IMR-90 (cell line): ENCODE measurements at regions not wholly inside any gene's neighbourhood (a gene's known extent, or its start where the extent isn't known, plus 50 kb on each side); places are given as distances from the start of the nearest gene placed in this dataset.

ENCODE experiments used
- ATAC-seq: fragments of 200-7000 bp; cut with Tn5 transposase; 2 replicates; pipeline ENCODE4 v1.9.1; 2020; ENCODE audit warnings: low read depth, mild to moderate bottlenecking, moderate library complexity
- BruUV-seq: library from RNA; stranded (reverse); fragments of 400-500 nt; replicated peaks from 2 replicates; lab custom pipeline; 2021; lab: Mats Ljungman, UMichigan
- CTCF ChIA-PET: fragments of 300-600 bp; formaldehyde crosslinking; extraction: SDS; loops from one replicate; lab custom pipeline; 2021; ENCODE audit warnings: antibody characterized with exemption; lab: Yijun Ruan, JAX
- POLR2A ChIA-PET: fragments of 300-600 bp; sonication (Branson Sonifier 250); formaldehyde crosslinking; loops from one replicate; lab custom pipeline; 2022; ENCODE audit warnings: antibody characterized with exemption; ENCODE audit not compliant: unreplicated experiment; lab: Charles Lee
- DNase-seq: peaks from one replicate; pipeline ENCODE4 v3.0.0; 2013
- H2AFZ ChIP-seq: replicated peaks from 2 replicates; pipeline ENCODE3; 2013; ENCODE audit warnings: low read length, mild to moderate bottlenecking; ENCODE audit not compliant: poor library complexity
- H2AK5ac ChIP-seq: 2 replicates; pipeline ENCODE4 v1.6.1; 2013; ENCODE audit warnings: low read depth, low read length, inconsistent platforms
- H2AK9ac ChIP-seq: replicated peaks from 2 replicates; pipeline ENCODE3; 2013; ENCODE audit warnings: mild to moderate bottlenecking, low read depth, low read length, moderate library complexity; ENCODE audit not compliant: poor library complexity
- H2BK120ac ChIP-seq: 2 replicates; pipeline ENCODE4 v1.6.1; 2013; ENCODE audit warnings: low read depth, low read length, inconsistent platforms
- H2BK15ac ChIP-seq: 3 replicates; pipeline ENCODE4 v1.6.1; 2013; ENCODE audit warnings: low read depth, low read length, inconsistent platforms
- H2BK20ac ChIP-seq: 2 replicates; pipeline ENCODE4 v1.6.1; 2013; ENCODE audit warnings: low read depth, mild to moderate bottlenecking, inconsistent platforms, low read length, moderate library complexity
- H2BK5ac ChIP-seq: 2 replicates; pipeline ENCODE4 v1.6.1; 2013; ENCODE audit warnings: mild to moderate bottlenecking, low read depth, low read length, inconsistent platforms; ENCODE audit not compliant: poor library complexity, severe bottlenecking
- H3K14ac ChIP-seq: replicated peaks from 2 replicates; pipeline ENCODE4 v1.6.1; 2013; ENCODE audit warnings: low read depth, low read length, inconsistent platforms
- H3K18ac ChIP-seq: 2 replicates; pipeline ENCODE4 v1.6.1; 2013; ENCODE audit warnings: low read depth, low read length, control low read depth
- H3K23ac ChIP-seq: 2 replicates; pipeline ENCODE4 v1.6.1; 2013; ENCODE audit warnings: low read depth, low read length, inconsistent platforms
- H3K27ac ChIP-seq: 2 replicates; pipeline ENCODE4 v1.5.1; 2013; ENCODE audit warnings: mild to moderate bottlenecking, control low read depth, low read length; ENCODE audit not compliant: insufficient read depth
- H3K27me3 ChIP-seq: 2 replicates; pipeline ENCODE4 v1.6.1; 2013; ENCODE audit warnings: low read length; ENCODE audit not compliant: control insufficient read depth, insufficient read depth
- H3K36me3 ChIP-seq: 2 replicates; pipeline ENCODE4 v1.6.1; 2013; ENCODE audit warnings: low read length, mixed read lengths; ENCODE audit not compliant: control insufficient read depth, insufficient read depth
- H3K4ac ChIP-seq: 2 replicates; pipeline ENCODE4 v1.6.1; 2013; ENCODE audit warnings: low read depth, low read length, inconsistent platforms
- H3K4me1 ChIP-seq: 2 replicates; pipeline ENCODE4 v1.6.1; 2013; ENCODE audit warnings: low read length, mixed read lengths; ENCODE audit not compliant: control insufficient read depth, insufficient read depth
- H3K4me2 ChIP-seq: 2 replicates; pipeline ENCODE4 v1.6.1; 2013; ENCODE audit warnings: low read depth, mild to moderate bottlenecking, control low read depth, low read length, moderate library complexity
- H3K4me3 ChIP-seq: 2 replicates; pipeline ENCODE4 v1.5.1; 2013; ENCODE audit warnings: low read depth, mild to moderate bottlenecking, control low read depth, low read length, moderate library complexity; ENCODE audit not compliant: insufficient read depth
- H3K56ac ChIP-seq: 2 replicates; pipeline ENCODE4 v1.6.1; 2013; ENCODE audit warnings: low read length, inconsistent platforms; ENCODE audit not compliant: insufficient read depth; ENCODE audit errors: extremely low read depth
- H3K79me1 ChIP-seq, 2 experiments: 2 replicates each; pipeline ENCODE4 v1.6.1; 2013; ENCODE audit warnings: low read length in 2 of 2, inconsistent platforms in 1 of 2, low read depth in 1 of 2
- H3K9ac ChIP-seq: 2 replicates; pipeline ENCODE4 v1.6.1; 2013; ENCODE audit warnings: low read depth, low read length, control low read depth
- H3K9me1 ChIP-seq: 2 replicates; pipeline ENCODE4 v1.6.1; 2013; ENCODE audit warnings: low read length, inconsistent platforms; ENCODE audit not compliant: insufficient read depth
- H3K9me3 ChIP-seq: 2 replicates; pipeline ENCODE4 v1.6.1; 2013; ENCODE audit warnings: low read length; ENCODE audit not compliant: control insufficient read depth, insufficient read depth
- H4K20me1 ChIP-seq: 2 replicates; pipeline ENCODE4 v1.6.1; 2013; ENCODE audit warnings: low read length, inconsistent platforms; ENCODE audit not compliant: insufficient read depth
- H4K5ac ChIP-seq: 2 replicates; pipeline ENCODE4 v1.6.1; 2013; ENCODE audit warnings: mild to moderate bottlenecking, low read depth, low read length, control low read depth
- H4K8ac ChIP-seq, 2 experiments: 2 replicates each; pipeline ENCODE4 v1.6.1; 2013; ENCODE audit warnings: low read depth in 2 of 2, low read length in 2 of 2, control low read depth in 1 of 2, inconsistent platforms in 1 of 2
- H4K91ac ChIP-seq: 2 replicates; pipeline ENCODE4 v1.6.1; 2013; ENCODE audit warnings: low read depth, low read length, inconsistent platforms; ENCODE audit not compliant: insufficient read depth
- CEBPB ChIP-seq: IDR thresholded peaks from 2 replicates; pipeline ENCODE4 v1.6.1; 2012; ENCODE audit warnings: low read depth, low read length, improper control_type of control experiment
- ELK1 ChIP-seq: fragments of 150-350 bp; IDR thresholded peaks from 2 replicates; pipeline ENCODE4 v1.6.1; 2016; ENCODE audit warnings: low read depth, mild to moderate bottlenecking, low read length, moderate library complexity, borderline replicate concordance
- RCOR1 ChIP-seq: IDR thresholded peaks from 2 replicates; pipeline ENCODE4 v1.6.1; 2012; ENCODE audit warnings: mild to moderate bottlenecking, low read length, improper control_type of control experiment; ENCODE audit not compliant: insufficient replicate concordance
- SMC3 ChIP-seq: fragments of 150-350 bp; IDR thresholded peaks from 2 replicates; pipeline ENCODE4 v1.6.1; 2016; ENCODE audit warnings: low read depth, mild to moderate bottlenecking, antibody characterized with exemption, low read length, moderate library complexity
- WGBS, 2 experiments: methylation state at CpG; one replicate each; pipeline versions ENCODE4 v1.1.5 to v1.1.7; 2013; ENCODE audit warnings: missing lambda C conversion rate in 2 of 2; ENCODE audit not compliant: insufficient read length in 1 of 2; ENCODE audit errors: extremely low coverage in 2 of 2; 5-methylcytosine and 5-hydroxymethylcytosine counted together
- dilution Hi-C: fragments of 300-500 bp; cut with HindIII; formaldehyde crosslinking; loops from one replicate; pipeline ENCODE4 v1.14.3; 2018; ENCODE audit warnings: low sequenced_read_pairs; ENCODE audit not compliant: unreplicated experiment
- in situ Hi-C: fragments of 300-500 bp; cut with MboI; formaldehyde crosslinking; loops from 3 replicates; pipeline ENCODE4 v1.14.3; 2019; ENCODE audit warnings: low sequenced_read_pairs, inconsistent platforms, mixed read lengths
- intact Hi-C: fragments of 100-400 bp; cut with micrococcal nuclease; formaldehyde crosslinking; loops from 2 replicates; pipeline ENCODE4 v1.10.0; 2022

- H2BK15ac ChIP-seq: 0 out of 3 replicates have a peak overlapping the region, but pooled peaks have one; percentile 15
- CTCF ChIA-PET: interaction anchor here (0.6 kb wide), 1 partner anchor 214 kb away, joined by 4 read pairs; no protein-coding TSS in a partner anchor
Observed at GRCh38 chr5:163574472-163575440, 69.3 kb downstream of the MAT2B start.

More at GRCh38 chr5:163574472-163575440, 69.3 kb downstream of the MAT2B start:
- no peaks in the 10 kb centered on the region; the same call in 1 of the 2 replicates for H3K9me3 ChIP-seq
- DNase-seq (no peak), ATAC-seq (no peak)
- no TSS peak for BruUV-seq
- H3K4me1 ChIP-seq: peaks cover 11% of the 10 kb centered on the region
- 0 out of 2 replicates have a peak, but pooled peaks cover 4% of the 10 kb centered on the region for H3K9me1 ChIP-seq
- no peak for TF ChIP-seq CEBPB
- TF ChIP-seq RCOR1: no peak
- TF ChIP-seq SMC3: no peak
- no peak for TF ChIP-seq ELK1
- intact Hi-C loops (no loop called here), in situ Hi-C loops (loop anchor here (25.0 kb wide), 2 partner anchors 1088 to 1888 kb away; no protein-coding TSS in a partner anchor), dilution Hi-C loops (no loop called here)
- H3K27ac ChIP-seq: no peak overlapping the region
- peak overlapping the region; percentile 43 for H4K91ac ChIP-seq
- WGBS, 2 experiments: no CpG with 5 or more reads among the region's 5 CpGs
- no peak overlapping the region for H3K4me2 ChIP-seq
- no peak overlapping the region for H3K4me3 ChIP-seq
- no peaks in the 10 kb centered on the region for H3K79me1 ChIP-seq
- H3K27me3 ChIP-seq: no peaks in the 10 kb centered on the region
- H3K36me3 ChIP-seq: no peaks in the 10 kb centered on the region
- peak overlapping the region; percentile 7; the same call in 1 of the 2 replicates for H2AK5ac ChIP-seq
- POLR2A ChIA-PET: no interaction called here
- no peak overlapping the region for H2AFZ ChIP-seq
- H4K5ac ChIP-seq: 0 out of 2 replicates have a peak overlapping the region, but pooled peaks have one; percentile 6
- peak overlapping the region; percentile 9; the same call in 1 of the 2 replicates for H3K18ac ChIP-seq
- H2BK120ac ChIP-seq: peak overlapping the region; percentile 89
- 0 out of 2 replicates have a peak overlapping the region, but pooled peaks have one; percentile 17 for H3K14ac ChIP-seq
- H2BK5ac ChIP-seq: peak overlapping the region; percentile 63
- H3K9ac ChIP-seq: no peak overlapping the region
- no peaks in the 10 kb centered on the region for H4K20me1 ChIP-seq
- H4K8ac ChIP-seq: peak overlapping the region in 1 of 2 experiments; percentile 49; a peak in 1 of 4 replicates
- peak overlapping the region; percentile 17; the same call in 1 of the 2 replicates for H3K23ac ChIP-seq
- H3K56ac ChIP-seq: no peak overlapping the region
- no peak overlapping the region for H2AK9ac ChIP-seq
- peak overlapping the region; percentile 91 for H2BK20ac ChIP-seq
- H3K4ac ChIP-seq: peak overlapping the region; percentile 6; the same call in 1 of the 2 replicates
